ENCODE measurements at regions not wholly inside any gene's neighbourhood (a gene's known extent, or its start where the extent isn't known, plus 50 kb on each side); places are given as distances from the start of the nearest gene placed in this dataset.

- H3K27me3 Mint-ChIP-seq (ENCODE audit: insufficient read depth) = no peaks in the 10 kb centered on the region; the same call in 1 of the 2 replicates
- H3K27ac Mint-ChIP-seq = no peak overlapping the region
- H3K36me3 Mint-ChIP-seq (ENCODE audit: low read depth) = no peaks in the 10 kb centered on the region
- H3K4me1 Mint-ChIP-seq (ENCODE audit: low read depth) = no peaks in the 10 kb centered on the region
- no peak overlapping the region for H3K4me3 Mint-ChIP-seq
- no peak for TF ChIP-seq CTCF (IDR thresholded peaks at IDR 0.05)
- H3K9me3 Mint-ChIP-seq = peaks cover 17% of the 10 kb centered on the region
- no peak for DNase-seq
Observed at GRCh38 chr10:83122336-83122735, 1017.0 kb upstream of the GHITM start.

GRCh38 chr10:83127942-83128575 is 1011.2 kb upstream of the GHITM start:
- no peaks in the 10 kb centered on the region for H3K4me1 Mint-ChIP-seq (ENCODE audit: low read depth)
- no peak overlapping the region for H3K27ac Mint-ChIP-seq
- H3K36me3 Mint-ChIP-seq (ENCODE audit: low read depth) = no peaks in the 10 kb centered on the region
- peaks cover 22% of the 10 kb centered on the region for H3K9me3 Mint-ChIP-seq
- H3K27me3 Mint-ChIP-seq (ENCODE audit: insufficient read depth) = no peaks in the 10 kb centered on the region; the same call in 1 of the 2 replicates
- no peak for TF ChIP-seq CTCF (IDR thresholded peaks at IDR 0.05)
- no peak overlapping the region for H3K4me3 Mint-ChIP-seq
- DNase-seq = no peak

GRCh38 chr10:83140811-83141210 is 998.5 kb upstream of the GHITM start:
- no peak for TF ChIP-seq CTCF (IDR thresholded peaks at IDR 0.05)
- Mint-ChIP-seq H3K4me3 (no peak overlapping the region), H3K4me1 (ENCODE audit: low read depth) (no peaks in the 10 kb centered on the region), H3K27me3 (ENCODE audit: insufficient read depth) (no peaks in the 10 kb centered on the region), H3K36me3 (ENCODE audit: low read depth) (no peaks in the 10 kb centered on the region), H3K27ac (no peak overlapping the region), H3K9me3 (peaks cover 14% of the 10 kb centered on the region)
- DNase-seq = no peak

- Mint-ChIP-seq H3K4me1 (ENCODE audit: low read depth) (no peaks in the 10 kb centered on the region), H3K36me3 (ENCODE audit: low read depth) (no peaks in the 10 kb centered on the region), H3K9me3 (peaks cover 14% of the 10 kb centered on the region), H3K27ac (no peak overlapping the region), H3K4me3 (no peak overlapping the region), H3K27me3 (ENCODE audit: insufficient read depth) (no peaks in the 10 kb centered on the region)
- no peak for DNase-seq
- no peak for TF ChIP-seq CTCF (IDR thresholded peaks at IDR 0.05)
Observed at GRCh38 chr10:83142074-83142563, 997.2 kb upstream of the GHITM start.

GRCh38 chr10:83144461-83144860 is 994.8 kb upstream of the GHITM start:
- no peak for TF ChIP-seq CTCF (IDR thresholded peaks at IDR 0.05)
- Mint-ChIP-seq H3K4me1 (ENCODE audit: low read depth) (no peaks in the 10 kb centered on the region), H3K27ac (no peak overlapping the region)

More at GRCh38 chr10:83144461-83144860, 994.8 kb upstream of the GHITM start:
- H3K9me3 Mint-ChIP-seq = peaks cover 10% of the 10 kb centered on the region
- no peak for DNase-seq
- H3K36me3 Mint-ChIP-seq (ENCODE audit: low read depth) = no peaks in the 10 kb centered on the region
- no peaks in the 10 kb centered on the region for H3K27me3 Mint-ChIP-seq (ENCODE audit: insufficient read depth)
- H3K4me3 Mint-ChIP-seq = no peak overlapping the region
